ENCODE measurements at regions not wholly inside any gene's neighbourhood (a gene's known extent, or its start where the extent isn't known, plus 50 kb on each side); places are given as distances from the start of the nearest gene placed in this dataset.
A peak's percentile ranks its signal among the peaks of the same experiment; 100 is the strongest.

DNA sequence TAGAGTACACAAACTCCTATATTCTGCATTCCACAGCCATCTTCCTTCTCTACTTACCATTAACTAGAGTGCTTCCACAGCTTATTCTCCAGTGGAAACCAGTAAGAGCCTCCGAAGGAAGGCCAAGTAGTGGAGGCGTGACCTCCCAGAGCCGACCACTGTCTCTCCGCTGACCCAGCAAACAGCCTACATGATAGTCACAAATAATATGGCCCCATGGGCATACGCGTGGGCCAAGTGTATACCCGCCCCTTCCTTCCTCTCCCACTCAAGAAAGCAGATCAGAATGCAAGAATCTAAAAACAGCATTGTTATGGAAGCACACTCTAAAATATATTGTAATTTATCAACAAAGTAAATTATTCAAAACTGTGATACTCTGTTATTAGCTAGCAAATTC lies 526.6 kb upstream of the JARID2 start:
- TF ChIP-seq, protein P1, sequence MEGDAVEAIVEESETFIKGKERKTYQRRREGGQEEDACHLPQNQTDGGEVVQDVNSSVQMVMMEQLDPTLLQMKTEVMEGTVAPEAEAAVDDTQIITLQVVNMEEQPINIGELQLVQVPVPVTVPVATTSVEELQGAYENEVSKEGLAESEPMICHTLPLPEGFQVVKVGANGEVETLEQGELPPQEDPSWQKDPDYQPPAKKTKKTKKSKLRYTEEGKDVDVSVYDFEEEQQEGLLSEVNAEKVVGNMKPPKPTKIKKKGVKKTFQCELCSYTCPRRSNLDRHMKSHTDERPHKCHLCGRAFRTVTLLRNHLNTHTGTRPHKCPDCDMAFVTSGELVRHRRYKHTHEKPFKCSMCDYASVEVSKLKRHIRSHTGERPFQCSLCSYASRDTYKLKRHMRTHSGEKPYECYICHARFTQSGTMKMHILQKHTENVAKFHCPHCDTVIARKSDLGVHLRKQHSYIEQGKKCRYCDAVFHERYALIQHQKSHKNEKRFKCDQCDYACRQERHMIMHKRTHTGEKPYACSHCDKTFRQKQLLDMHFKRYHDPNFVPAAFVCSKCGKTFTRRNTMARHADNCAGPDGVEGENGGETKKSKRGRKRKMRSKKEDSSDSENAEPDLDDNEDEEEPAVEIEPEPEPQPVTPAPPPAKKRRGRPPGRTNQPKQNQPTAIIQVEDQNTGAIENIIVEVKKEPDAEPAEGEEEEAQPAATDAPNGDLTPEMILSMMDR (IDR thresholded peaks at IDR 0.05; ENCODE audit: low read depth, low read length) = no peak
- no peak overlapping the region for H3K4me3 ChIP-seq (replicated peaks in 1 of 2; ENCODE audit: low read depth in 2 of 2, low read length in 2 of 2)
- no peak for DNase-seq (ENCODE audit: low read depth in 2 of 2)

DNA sequence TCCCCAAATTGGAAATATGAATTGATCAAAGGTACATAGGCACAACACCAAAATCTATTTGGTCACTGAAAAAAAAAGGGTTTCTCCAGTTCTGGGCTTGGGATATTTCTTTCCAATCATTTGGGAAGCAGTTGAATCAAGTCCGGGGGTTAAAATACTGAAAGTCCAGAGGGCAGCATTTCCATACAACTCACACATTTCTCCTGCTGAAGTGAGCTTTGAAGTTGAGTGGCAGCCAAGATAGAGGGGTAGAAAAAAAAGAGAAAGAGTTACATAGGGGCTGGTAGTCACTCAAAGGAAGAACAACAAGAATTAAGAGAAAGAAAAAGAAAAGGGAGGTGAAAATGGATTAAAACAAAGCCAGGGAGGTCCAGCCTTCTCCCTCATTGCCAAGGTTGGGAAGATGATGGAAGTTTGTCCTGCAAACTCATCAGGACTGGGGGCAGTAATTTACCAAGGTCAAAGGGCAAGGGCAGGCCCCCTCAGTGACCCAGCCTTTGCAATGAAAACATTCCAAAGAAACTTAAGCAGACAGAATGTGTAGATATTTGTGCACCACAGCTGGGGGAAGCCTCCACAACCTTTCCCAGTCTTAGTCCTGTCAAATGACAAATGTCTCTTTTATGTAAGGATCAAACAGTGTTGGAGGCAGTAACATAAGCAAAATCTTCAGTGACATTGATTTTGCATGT lies 525.3 kb upstream of the JARID2 start:
- H3K4me3 ChIP-seq (replicated peaks in 1 of 2; ENCODE audit: low read depth in 2 of 2, low read length in 2 of 2) = no peak overlapping the region
- TF ChIP-seq, protein P1 (IDR thresholded peaks at IDR 0.05; ENCODE audit: low read depth, low read length) = no peak

DNA sequence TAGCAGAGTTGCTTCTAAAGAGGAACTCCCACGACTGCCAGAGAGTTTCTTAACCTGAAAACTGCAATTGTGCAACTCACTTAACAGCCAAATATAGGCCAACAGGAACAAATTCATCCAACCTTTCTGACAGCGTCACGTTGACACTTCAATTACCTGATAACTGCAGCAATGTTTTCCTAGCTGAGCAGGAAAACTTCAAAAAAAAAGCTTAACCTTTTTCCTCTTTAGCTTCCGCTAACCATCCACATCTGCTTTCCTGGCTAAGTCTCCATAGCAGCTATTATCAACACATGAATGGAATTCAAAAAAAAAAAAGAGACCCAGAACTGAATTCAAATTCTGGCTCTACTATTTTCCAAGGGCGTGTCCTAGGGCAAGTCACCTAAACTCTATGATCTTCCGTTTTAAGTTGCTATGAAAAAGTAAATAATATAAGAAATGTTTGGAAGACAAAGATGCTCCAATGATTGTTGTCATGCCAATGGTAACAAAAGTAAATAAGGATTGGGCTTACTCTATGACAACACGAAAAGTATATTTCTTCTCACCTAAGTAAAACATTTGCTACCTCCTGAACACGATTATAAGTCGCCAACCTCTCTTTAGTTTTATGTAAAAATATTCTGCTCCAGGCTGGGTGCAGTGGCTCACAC lies 524.6 kb upstream of the JARID2 start:
- DNase-seq (ENCODE audit: low read depth in 2 of 2) = peak; percentile 44 to 76
- TF ChIP-seq, protein P1 (IDR thresholded peaks at IDR 0.05; ENCODE audit: low read depth, low read length) = no peak
- no peak overlapping the region for H3K4me3 ChIP-seq (replicated peaks in 1 of 2; ENCODE audit: low read depth in 2 of 2, low read length in 2 of 2)

More for the DNA sequence above, 525.3 kb upstream of the JARID2 start:
- DNase-seq (ENCODE audit: low read depth in 2 of 2) = peak in 1 of 2 donors; percentile 30

DNA sequence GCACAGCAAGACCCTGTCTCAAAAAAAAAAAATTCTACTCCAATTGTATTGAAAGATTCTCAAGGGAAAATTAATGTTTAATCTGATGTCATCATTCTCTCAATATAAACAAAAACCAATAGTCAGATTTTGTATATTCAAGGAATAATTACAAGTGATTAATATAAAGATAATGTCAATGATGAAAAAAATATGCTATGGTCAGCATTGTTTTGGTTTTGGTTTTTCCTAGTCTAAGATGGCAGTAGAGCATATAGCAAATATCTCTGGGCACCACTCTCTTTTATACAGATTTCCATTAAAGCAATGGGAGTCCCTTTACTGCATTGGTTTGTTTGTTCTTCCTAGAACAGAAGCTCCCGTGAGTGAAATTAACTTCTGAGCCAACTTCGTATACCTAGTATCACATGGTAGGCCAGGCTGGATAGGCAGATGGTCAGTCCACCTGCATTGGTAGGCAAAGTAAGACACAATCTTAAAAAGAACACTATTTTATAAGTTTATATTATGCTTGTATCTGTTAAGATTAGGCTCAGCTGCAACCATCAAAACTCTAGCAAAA lies 523.8 kb upstream of the JARID2 start:
- no peak for DNase-seq (ENCODE audit: low read depth in 2 of 2)
- H3K4me3 ChIP-seq (replicated peaks in 1 of 2; ENCODE audit: low read depth in 2 of 2, low read length in 2 of 2) = no peak overlapping the region
- TF ChIP-seq, protein P1 (IDR thresholded peaks at IDR 0.05; ENCODE audit: low read depth, low read length) = no peak

DNA sequence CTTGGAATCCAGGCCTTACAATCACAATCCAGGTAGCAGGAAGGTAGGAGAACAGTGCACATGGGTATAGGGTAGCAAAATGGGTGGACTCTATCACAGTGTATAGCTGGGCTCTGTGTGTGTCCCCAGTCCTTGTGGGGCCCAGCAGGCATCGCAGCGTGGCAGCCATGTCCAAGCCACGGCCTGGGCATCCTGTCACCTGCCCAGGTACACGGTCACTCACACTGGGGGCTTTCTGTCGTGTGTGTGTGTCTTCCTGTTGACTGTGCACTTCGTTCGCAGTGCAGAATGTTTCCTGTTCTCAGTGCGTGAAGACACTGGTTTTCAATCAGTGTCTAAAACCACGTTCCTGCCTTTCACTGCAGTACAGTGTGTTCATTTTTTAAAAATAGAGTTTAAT lies 523.2 kb upstream of the JARID2 start:
- no peak for DNase-seq (ENCODE audit: low read depth in 2 of 2)
- no peak overlapping the region for H3K4me3 ChIP-seq (replicated peaks in 1 of 2; ENCODE audit: low read depth in 2 of 2, low read length in 2 of 2)
- TF ChIP-seq, protein P1 (IDR thresholded peaks at IDR 0.05; ENCODE audit: low read depth, low read length) = no peak

DNA sequence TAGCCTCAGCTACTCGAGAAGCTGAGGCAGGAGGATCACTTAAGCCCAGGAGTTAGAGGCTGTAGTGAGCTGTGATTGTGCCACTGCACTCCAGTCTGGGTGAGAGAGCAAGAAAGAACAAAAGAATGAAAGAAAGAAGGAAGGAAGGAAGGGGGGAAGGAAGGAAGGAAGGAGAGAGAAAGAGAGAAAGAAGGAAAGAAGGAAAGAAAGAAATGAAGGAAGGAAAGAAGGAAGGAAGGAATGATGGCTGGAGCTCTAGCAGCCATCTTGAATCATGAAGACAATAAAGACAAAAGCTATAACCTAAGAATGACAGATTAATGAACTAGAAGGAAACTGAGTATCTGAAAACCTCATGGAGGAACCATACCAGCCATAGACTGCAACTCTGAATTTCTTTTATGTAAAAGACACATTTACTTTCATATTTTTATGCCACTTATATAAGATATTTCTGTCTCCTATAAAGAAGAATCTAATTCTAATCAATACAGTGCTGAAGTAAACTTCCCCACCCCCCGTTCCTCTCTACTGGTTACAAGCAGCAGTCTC lies 522.3 kb upstream of the JARID2 start:
- DNase-seq (ENCODE audit: low read depth in 2 of 2) = no peak
- TF ChIP-seq, protein P1 (IDR thresholded peaks at IDR 0.05; ENCODE audit: low read depth, low read length) = no peak
- no peak overlapping the region for H3K4me3 ChIP-seq (replicated peaks in 1 of 2; ENCODE audit: low read depth in 2 of 2, low read length in 2 of 2)
